ENCODE measurements at regions not wholly inside any gene's neighbourhood (a gene's known extent, or its start where the extent isn't known, plus 50 kb on each side); places are given as distances from the start of the nearest gene placed in this dataset.
"Not testable (repeated sequence)": the region's sequence is repeated elsewhere in the genome, so short reads cannot be mapped to it uniquely, and the experiment has no call there.

GRCh38 chr1:219320563-219320962 is 146.9 kb downstream of the LYPLAL1 start:
- not testable (repeated sequence) for DNase-seq (ENCODE audit: low read depth in 1 of 2, low spot score in 1 of 2)

- no peak for DNase-seq (ENCODE audit: low read depth in 1 of 2, low spot score in 1 of 2)
Observed at GRCh38 chr1:219318826-219319225, 145.1 kb downstream of the LYPLAL1 start.

DNA sequence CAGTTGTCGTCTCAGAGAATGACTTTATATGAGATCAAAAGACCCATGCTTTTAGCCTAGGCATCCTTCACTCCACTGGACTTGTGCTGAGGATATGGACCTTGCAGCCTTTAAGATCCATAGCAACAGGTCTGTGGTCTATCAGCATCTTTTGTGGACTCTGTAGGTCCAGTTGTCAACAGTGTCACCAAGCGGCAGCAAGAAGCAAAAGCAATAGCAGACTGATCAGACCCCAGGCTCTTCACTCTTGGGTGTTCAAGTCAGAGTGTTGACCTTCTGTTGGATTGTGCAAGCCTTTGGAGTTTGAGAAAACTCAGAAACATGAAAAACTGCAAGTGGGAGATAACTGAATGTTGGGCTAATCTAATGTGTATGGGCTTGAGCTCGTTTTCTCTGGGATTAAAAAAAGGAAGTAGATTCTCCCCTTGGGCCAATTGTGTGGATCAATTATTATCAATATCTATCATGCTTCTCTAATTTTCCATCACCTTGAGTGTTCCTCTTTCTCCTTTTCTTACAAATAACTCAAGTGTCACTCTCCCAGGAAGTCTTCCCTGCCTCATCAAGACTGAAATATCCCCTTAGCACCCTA is 144.2 kb downstream of the LYPLAL1 start:
- no peak for DNase-seq (ENCODE audit: low read depth in 1 of 2, low spot score in 1 of 2)

- no peak for DNase-seq (ENCODE audit: low read depth in 1 of 2, low spot score in 1 of 2)
Observed at GRCh38 chr1:219316066-219316465, 142.4 kb downstream of the LYPLAL1 start.

DNA sequence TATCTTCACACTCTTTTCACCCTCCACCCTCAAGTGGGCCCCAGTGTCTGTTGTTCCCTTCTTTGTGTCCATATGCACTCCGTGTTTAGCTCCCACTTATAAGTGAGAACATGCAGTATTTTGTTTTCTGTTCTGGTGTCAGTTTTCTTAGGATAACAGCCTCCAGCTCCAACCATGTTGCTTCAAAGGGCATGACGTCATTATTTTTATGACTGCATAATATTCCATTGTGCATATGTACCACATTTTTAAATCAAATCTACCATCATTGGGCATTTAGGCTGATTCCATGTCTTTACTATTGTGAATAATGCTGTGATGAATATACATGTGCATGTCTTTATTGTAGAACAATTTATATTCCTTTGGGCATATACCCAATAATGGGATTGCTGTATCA is 140.3 kb downstream of the LYPLAL1 start:
- DNase-seq (ENCODE audit: low read depth in 1 of 2, low spot score in 1 of 2), result no peak

GRCh38 chr1:219312967-219313366 is 139.3 kb downstream of the LYPLAL1 start:
- DNase-seq (ENCODE audit: low read depth in 1 of 2, low spot score in 1 of 2), result no peak

DNA sequence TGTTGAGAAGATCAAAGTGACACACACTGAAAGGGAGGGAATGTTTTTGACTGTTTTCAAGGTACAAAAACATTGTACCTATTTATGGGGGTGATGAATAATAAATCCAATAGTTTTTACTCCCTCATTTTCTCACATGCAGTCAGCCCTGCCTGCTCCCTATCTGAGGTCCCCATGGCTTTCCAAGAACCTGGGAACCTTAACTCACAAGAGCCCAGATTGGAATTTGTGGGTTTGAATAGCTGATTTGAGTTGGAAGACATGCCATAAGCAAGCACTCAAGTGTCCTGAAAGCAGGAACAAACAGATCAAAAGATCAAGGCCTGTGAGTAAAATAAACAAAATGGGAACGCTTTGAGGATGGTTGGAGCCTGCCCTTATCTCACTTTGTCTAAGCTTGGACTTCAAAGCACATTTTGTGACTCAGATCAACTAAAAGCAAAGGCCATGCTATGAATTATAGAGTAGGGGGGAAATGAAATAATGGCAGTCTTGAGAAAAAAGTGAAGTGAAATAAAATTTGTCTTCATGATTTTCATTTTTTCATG is 136.6 kb downstream of the LYPLAL1 start:
- DNase-seq (ENCODE audit: low read depth in 1 of 2, low spot score in 1 of 2), result no peak

GRCh38 chr1:219308367-219308766 is 134.7 kb downstream of the LYPLAL1 start:
- DNase-seq (ENCODE audit: low read depth in 1 of 2, low spot score in 1 of 2), result no peak

GRCh38 chr1:219304227-219305226 is 130.8 kb downstream of the LYPLAL1 start:
- DNase-seq (ENCODE audit: low read depth in 1 of 2, low spot score in 1 of 2), result no peak

DNA sequence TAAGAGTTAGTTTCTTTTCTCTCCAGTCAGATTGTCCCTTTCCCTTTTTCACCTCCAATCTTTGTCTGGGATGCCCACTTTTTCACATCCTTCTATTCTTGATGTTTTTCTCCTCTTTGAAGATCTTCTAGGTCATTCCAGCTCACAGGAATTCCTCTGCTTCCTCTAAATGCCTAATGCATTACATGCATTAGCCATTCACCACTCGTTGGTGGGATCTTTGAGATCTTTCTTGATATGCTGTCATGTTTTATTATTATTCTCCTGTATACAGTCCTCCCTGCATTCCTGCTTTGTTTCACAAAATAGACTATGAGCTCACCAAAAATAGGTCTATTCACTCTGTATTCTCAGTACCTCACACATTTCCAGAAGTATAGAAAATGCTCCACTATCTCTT is 129.0 kb downstream of the LYPLAL1 start:
- DNase-seq (ENCODE audit: low read depth in 1 of 2, low spot score in 1 of 2), result no peak

DNA sequence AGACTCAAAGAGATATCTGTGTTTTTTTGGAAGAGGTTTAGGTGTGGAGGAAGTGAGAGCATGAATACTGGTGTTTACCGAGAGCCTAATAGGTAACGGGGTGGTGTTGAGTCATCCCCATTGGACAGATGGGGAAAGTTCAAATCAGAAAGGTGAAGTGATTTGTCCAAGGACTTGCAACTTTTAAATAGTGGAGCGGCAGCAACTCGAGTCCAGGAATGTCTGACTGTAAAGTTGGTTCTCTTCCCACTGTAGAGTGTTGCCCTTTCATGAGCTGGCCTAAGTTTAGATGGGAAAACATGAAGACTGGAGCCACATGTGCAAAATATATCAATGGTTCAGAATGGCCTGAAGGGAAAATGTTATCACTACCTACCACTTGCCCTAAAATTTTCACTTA is 125.7 kb downstream of the LYPLAL1 start:
- DNase-seq (ENCODE audit: low read depth in 1 of 2, low spot score in 1 of 2), result no peak

DNA sequence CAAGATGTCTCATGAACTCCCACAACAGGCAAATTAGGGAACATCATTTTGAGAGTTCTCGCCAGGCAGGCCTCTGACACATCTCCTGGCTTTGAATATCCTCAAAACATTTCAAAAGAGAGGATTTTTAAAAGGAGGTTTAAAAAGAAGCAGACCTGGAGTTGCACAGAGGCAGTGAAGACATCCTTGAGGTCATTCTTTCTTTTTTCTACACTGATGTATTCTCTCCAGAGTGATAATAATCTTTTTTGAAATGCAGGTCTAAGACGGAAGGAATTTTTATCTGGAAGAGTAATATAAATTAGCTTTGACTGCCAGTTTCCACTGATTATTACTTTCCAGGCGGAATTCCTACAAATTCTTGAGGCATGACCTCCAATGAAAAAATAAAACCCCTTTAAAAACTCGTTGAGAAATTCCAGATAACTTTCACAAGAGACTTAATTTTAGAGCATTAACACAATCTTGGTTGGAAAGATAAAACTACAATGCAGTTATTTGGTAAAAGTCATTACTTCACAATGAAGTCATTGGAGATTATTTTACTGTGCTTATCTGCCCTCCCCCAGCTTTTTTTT is 125.0 kb downstream of the LYPLAL1 start:
- no peak for DNase-seq (ENCODE audit: low read depth in 1 of 2, low spot score in 1 of 2)

DNA sequence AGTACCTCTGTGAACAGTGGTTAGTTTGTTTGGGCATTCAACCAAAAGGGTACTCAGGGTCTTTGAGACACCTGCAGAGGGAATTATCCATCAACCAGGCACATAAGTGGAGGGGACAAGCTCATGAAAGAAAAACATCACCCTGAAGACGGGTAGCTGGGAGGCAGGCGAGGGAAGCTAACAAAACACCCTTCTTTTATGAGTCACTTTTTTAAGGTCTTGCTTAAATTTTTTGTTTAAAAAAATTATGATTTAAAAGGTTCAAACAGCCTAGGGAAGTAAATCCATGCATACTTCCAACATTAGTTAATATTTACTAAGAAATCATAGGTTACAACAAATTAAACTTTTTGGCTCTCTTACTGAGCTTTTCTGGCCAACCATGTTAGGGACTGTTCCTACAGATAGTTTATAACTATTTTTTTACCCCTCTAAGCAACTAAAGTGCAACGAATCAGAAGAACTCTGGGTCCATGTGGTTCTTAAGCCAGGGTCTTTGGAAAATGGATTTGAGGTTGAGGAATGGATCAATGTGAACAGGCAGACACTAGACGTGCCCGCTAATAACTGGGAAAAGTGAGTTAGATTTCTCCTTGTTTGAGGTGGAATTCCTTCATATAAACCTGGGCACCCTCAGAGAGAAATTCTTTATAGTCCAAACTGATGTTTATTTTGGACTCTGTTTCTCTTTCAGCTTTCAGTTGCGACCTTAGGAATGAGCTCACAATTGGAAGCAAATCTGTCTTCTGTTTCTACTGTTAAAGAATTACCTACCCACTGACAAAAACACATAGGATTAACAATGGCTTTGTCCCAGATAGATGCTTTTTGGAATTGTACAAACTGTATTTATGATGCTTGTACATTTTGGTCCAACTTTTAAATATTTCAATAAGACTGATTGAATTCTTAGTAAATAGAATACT is 123.0 kb downstream of the LYPLAL1 start:
- DNase-seq (ENCODE audit: low read depth in 1 of 2, low spot score in 1 of 2), result no peak

- DNase-seq (ENCODE audit: low read depth in 1 of 2, low spot score in 1 of 2), result no peak
Observed at GRCh38 chr1:219294251-219294650, 120.6 kb downstream of the LYPLAL1 start.

- DNase-seq (ENCODE audit: low read depth in 1 of 2, low spot score in 1 of 2), result no peak
Observed at GRCh38 chr1:219293410-219293809, 119.7 kb downstream of the LYPLAL1 start.

- DNase-seq (ENCODE audit: low read depth in 1 of 2, low spot score in 1 of 2), result no peak
Observed at GRCh38 chr1:219292999-219293398, 119.3 kb downstream of the LYPLAL1 start.

- DNase-seq (ENCODE audit: low read depth in 1 of 2, low spot score in 1 of 2), result no peak
Observed at GRCh38 chr1:219292341-219292740, 118.7 kb downstream of the LYPLAL1 start.

- DNase-seq (ENCODE audit: low read depth in 1 of 2, low spot score in 1 of 2), result no peak
Observed at GRCh38 chr1:219289171-219289570, 115.5 kb downstream of the LYPLAL1 start.

DNA sequence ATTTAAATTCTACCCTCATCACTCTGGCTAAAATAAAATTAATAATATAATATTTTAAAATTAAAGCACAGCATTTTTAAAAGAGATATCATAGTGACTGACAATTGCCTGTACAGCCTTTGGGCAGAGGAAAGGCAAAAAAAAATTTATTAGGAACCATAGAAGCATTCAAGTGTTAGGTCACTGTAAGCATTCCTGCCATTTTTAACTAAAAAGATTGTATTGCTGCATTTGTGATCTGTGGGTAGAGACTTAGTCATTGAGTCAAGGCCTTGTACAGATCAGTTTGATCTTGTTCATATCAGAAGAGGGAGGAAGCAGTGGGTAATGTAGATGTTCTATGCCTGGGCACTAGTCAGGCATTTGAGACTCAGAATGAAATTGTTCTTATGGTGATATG is 109.9 kb downstream of the LYPLAL1 start:
- no peak for DNase-seq (ENCODE audit: low read depth in 1 of 2, low spot score in 1 of 2)

GRCh38 chr1:219281831-219282230 is 108.2 kb downstream of the LYPLAL1 start:
- DNase-seq (ENCODE audit: low read depth in 1 of 2, low spot score in 1 of 2), result no peak

Data from activated CD4-positive, alpha-beta T cell treated with anti-CD3 and anti-CD28 coated beads, Interleukin-2, amount 50 U/mL, for 24 hours (primary cell).